ENCODE measurements at regions not wholly inside any gene's neighbourhood (a gene's known extent, or its start where the extent isn't known, plus 50 kb on each side); places are given as distances from the start of the nearest gene placed in this dataset.

- Histone ChIP-seq H3K9me3 (no peaks in the 10 kb centered on the region), H3K4me3 (no peak overlapping the region), H3K27me3 (no peaks in the 10 kb centered on the region), H3K27ac (no peak overlapping the region), H3K4me1 (peaks cover 9% of the 10 kb centered on the region), H3K36me3 (no peaks in the 10 kb centered on the region)
- TF ChIP-seq POLR2A (IDR thresholded peaks at IDR 0.05) (no peak), POLR2AphosphoS5 (IDR thresholded peaks at IDR 0.05; ENCODE audit: insufficient read depth in 1 of 2, low read depth in 1 of 2) (no peak), CTCF (IDR thresholded peaks at IDR 0.05) (no peak)
- DNase-seq (ENCODE audit: extremely low spot score in 2 of 2) = no peak
- intact Hi-C loops (cut with DNase I) = no loop called here
Observed at GRCh38 chr13:50594276-50595051, 249.0 kb downstream of the DLEU7 start.

GRCh38 chr13:50595196-50595595, 248.3 kb downstream of the DLEU7 start:
- intact Hi-C loops (cut with DNase I) = no loop called here
- H3K9me3 ChIP-seq = no peaks in the 10 kb centered on the region
- no peak overlapping the region for H3K27ac ChIP-seq

GRCh38 chr13:50596156-50596555, 247.3 kb downstream of the DLEU7 start:
- H3K9me3 ChIP-seq = no peaks in the 10 kb centered on the region
- TF ChIP-seq CTCF (IDR thresholded peaks at IDR 0.05) = no peak
- no peak for TF ChIP-seq POLR2AphosphoS5 (IDR thresholded peaks at IDR 0.05; ENCODE audit: insufficient read depth in 1 of 2, low read depth in 1 of 2)
- no peak for TF ChIP-seq POLR2A (IDR thresholded peaks at IDR 0.05)
- intact Hi-C loops (cut with DNase I) = no loop called here
- no peak overlapping the region for H3K4me3 ChIP-seq
- no peaks in the 10 kb centered on the region for H3K27me3 ChIP-seq
- H3K4me1 ChIP-seq = no peaks in the 10 kb centered on the region
- no peaks in the 10 kb centered on the region for H3K36me3 ChIP-seq
- H3K27ac ChIP-seq = no peak overlapping the region
- DNase-seq (ENCODE audit: extremely low spot score in 2 of 2) = no peak

More at GRCh38 chr13:50595196-50595595, 248.3 kb downstream of the DLEU7 start:
- peaks cover 1% of the 10 kb centered on the region for H3K4me1 ChIP-seq
- H3K36me3 ChIP-seq = no peaks in the 10 kb centered on the region
- no peak for DNase-seq (ENCODE audit: extremely low spot score in 2 of 2)
- H3K4me3 ChIP-seq = no peak overlapping the region
- TF ChIP-seq POLR2AphosphoS5 (IDR thresholded peaks at IDR 0.05; ENCODE audit: insufficient read depth in 1 of 2, low read depth in 1 of 2) (no peak), POLR2A (IDR thresholded peaks at IDR 0.05) (no peak), CTCF (IDR thresholded peaks at IDR 0.05) (no peak)
- H3K27me3 ChIP-seq = no peaks in the 10 kb centered on the region

GRCh38 chr13:50596776-50597203, 246.7 kb downstream of the DLEU7 start:
- Histone ChIP-seq H3K4me1 (no peaks in the 10 kb centered on the region), H3K9me3 (no peaks in the 10 kb centered on the region), H3K4me3 (no peak overlapping the region), H3K36me3 (no peaks in the 10 kb centered on the region), H3K27ac (no peak overlapping the region), H3K27me3 (no peaks in the 10 kb centered on the region)
- TF ChIP-seq POLR2A (IDR thresholded peaks at IDR 0.05) = no peak
- no peak for TF ChIP-seq POLR2AphosphoS5 (IDR thresholded peaks at IDR 0.05; ENCODE audit: insufficient read depth in 1 of 2, low read depth in 1 of 2)
- TF ChIP-seq CTCF (IDR thresholded peaks at IDR 0.05) = no peak
- DNase-seq (ENCODE audit: extremely low spot score in 2 of 2) = no peak
- intact Hi-C loops (cut with DNase I) = no loop called here

- DNase-seq (ENCODE audit: extremely low spot score in 2 of 2) = no peak
- no peak for TF ChIP-seq POLR2A (IDR thresholded peaks at IDR 0.05)
- no peak for TF ChIP-seq CTCF (IDR thresholded peaks at IDR 0.05)
- no peak for TF ChIP-seq POLR2AphosphoS5 (IDR thresholded peaks at IDR 0.05; ENCODE audit: insufficient read depth in 1 of 2, low read depth in 1 of 2)
Observed at GRCh38 chr13:50598338-50598737, 245.2 kb downstream of the DLEU7 start.

More at GRCh38 chr13:50598338-50598737, 245.2 kb downstream of the DLEU7 start:
- Histone ChIP-seq H3K9me3 (no peaks in the 10 kb centered on the region), H3K4me1 (no peaks in the 10 kb centered on the region), H3K36me3 (no peaks in the 10 kb centered on the region), H3K27me3 (no peaks in the 10 kb centered on the region), H3K4me3 (no peak overlapping the region), H3K27ac (no peak overlapping the region)
- intact Hi-C loops (cut with DNase I) = no loop called here

Measured in vagina (tissue), 2 donors.